CD4-positive, alpha-beta T cell (primary cell): ENCODE measurements at regions not wholly inside any gene's neighbourhood (a gene's known extent, or its start where the extent isn't known, plus 50 kb on each side); places are given as distances from the start of the nearest gene placed in this dataset.

Source experiments
- ATAC-seq: fragments of 200-7000 bp; cut with Tn5 transposase; one replicate; pipeline ENCODE4 v1.10.0; 2022; ENCODE audit warnings: mild to moderate bottlenecking; ENCODE audit not compliant: poor library complexity
- CTCF ChIA-PET: fragments of 350-600 bp; sonication (Branson Sonifier 250); formaldehyde crosslinking; loops from one replicate; lab custom pipeline; 2021; ENCODE audit warnings: antibody characterized with exemption, inconsistent platforms; lab: Charles Lee
- POLR2A ChIA-PET: fragments of 350-600 bp; sonication (Branson Sonifier 250); formaldehyde crosslinking; loops from one replicate; lab custom pipeline; 2021; ENCODE audit warnings: antibody characterized with exemption, inconsistent platforms; lab: Charles Lee
- DNase-seq, 14 experiments: peaks; one replicate each; pipeline ENCODE4 v3.0.0-alpha.2; 2013 to 2020; ENCODE audit warnings: mixed read lengths in 2 of 14
- H3K27ac ChIP-seq, 2 donors: one replicate each; pipeline versions ENCODE4 v1.5.1 to v1.7.0; 2013; ENCODE audit warnings: low read length in 2 of 2, low read depth in 1 of 2, mild to moderate bottlenecking in 1 of 2
- H3K27me3 ChIP-seq, 2 experiments: 1 replicate in 1 of 2; 2 replicates in 1 of 2; pipeline versions ENCODE4 v1.6.1 to v1.7.0; 2013; ENCODE audit warnings: low read length in 2 of 2, control low read depth in 1 of 2, mild to moderate bottlenecking in 1 of 2, moderate library complexity in 1 of 2; ENCODE audit not compliant: insufficient read depth in 2 of 2, control insufficient read depth in 1 of 2
- H3K36me3 ChIP-seq: one replicate; pipeline ENCODE4 v1.6.1; 2013; ENCODE audit warnings: low read length, control low read depth; ENCODE audit not compliant: insufficient read depth
- H3K4me1 ChIP-seq: one replicate; pipeline ENCODE4 v1.6.1; 2013; ENCODE audit warnings: low read length, control low read depth; ENCODE audit not compliant: insufficient read depth
- H3K4me3 ChIP-seq: one replicate; pipeline ENCODE4 v1.5.1; 2013; ENCODE audit warnings: mild to moderate bottlenecking, low read length, moderate library complexity
- H3K9me3 ChIP-seq, 2 experiments: 1 replicate in 1 of 2; 2 replicates in 1 of 2; pipeline versions ENCODE4 v1.6.1 to v1.7.0; 2013; ENCODE audit warnings: low read length in 2 of 2, mild to moderate bottlenecking in 2 of 2, control low read depth in 1 of 2, moderate library complexity in 1 of 2; ENCODE audit not compliant: control insufficient read depth in 1 of 2, insufficient read depth in 1 of 2
- H3K27ac Mint-ChIP-seq: one replicate; pipeline ENCODE4 v1.8.0; 2020; ENCODE audit warnings: mixed read lengths
- H3K27me3 Mint-ChIP-seq: one replicate; pipeline ENCODE4 v1.8.0; 2021; ENCODE audit warnings: mixed read lengths
- H3K36me3 Mint-ChIP-seq: one replicate; pipeline ENCODE4 v1.8.0; 2021; ENCODE audit warnings: low read depth, mixed read lengths
- H3K4me1 Mint-ChIP-seq: one replicate; pipeline ENCODE4 v1.8.0; 2021; ENCODE audit warnings: low read depth, mixed read lengths
- H3K4me3 Mint-ChIP-seq: one replicate; pipeline ENCODE4 v1.8.0; 2020; ENCODE audit warnings: mild to moderate bottlenecking, mixed read lengths
- H3K9me3 Mint-ChIP-seq: one replicate; pipeline ENCODE4 v1.8.0; 2020; ENCODE audit warnings: mixed read lengths
- intact Hi-C, 2 experiments: fragments of 100-400 bp; cut with DNase I in 1 of 2; cut with micrococcal nuclease in 1 of 2; formaldehyde crosslinking; loops; one replicate each; pipeline versions ENCODE4 v1.15.1 to v1.9.0; 2023 to 2025; cut with DNase I, micrococcal nuclease
- TF ChIP-seq, protein P1 (sequence below): fragments of 200-600 bp; IDR thresholded peaks from one replicate; pipeline ENCODE4 v1.8.0; 2022; ENCODE audit warnings: antibody characterized with exemption, mild to moderate bottlenecking

DNA sequence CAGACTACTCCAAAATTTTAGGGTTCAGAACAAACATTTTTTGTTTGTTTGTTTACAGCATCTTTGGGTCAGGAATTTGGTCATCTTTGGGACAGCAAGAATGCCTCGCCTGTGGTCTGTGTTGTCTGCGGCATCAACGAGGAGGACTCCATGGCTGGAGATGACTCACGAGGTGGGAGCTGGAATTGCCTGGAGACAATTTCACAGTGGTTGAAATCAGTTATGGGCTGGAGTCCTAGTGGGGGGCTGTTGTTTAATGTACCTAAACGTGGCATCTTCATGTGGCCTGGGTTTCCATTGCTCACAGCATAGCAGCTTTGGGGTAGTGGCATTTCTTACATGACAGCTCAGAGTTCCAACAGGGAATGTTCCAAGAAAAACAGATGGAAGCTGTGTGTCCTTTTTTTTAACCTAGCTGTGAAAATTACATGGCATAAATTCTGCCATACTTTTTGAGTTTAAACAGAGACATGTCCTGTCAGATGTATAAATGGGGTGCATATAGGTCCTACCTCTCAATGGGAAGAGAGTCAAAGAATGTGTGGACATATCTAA, 507.3 kb upstream of the CBLB start:
- Histone ChIP-seq H3K36me3 (no peaks in the 10 kb centered on the region), H3K4me3 (no peak overlapping the region), H3K27me3 (no peaks in the 10 kb centered on the region), H3K27ac (no peak overlapping the region), H3K4me1 (no peaks in the 10 kb centered on the region), H3K9me3 (no peaks in the 10 kb centered on the region)
- Mint-ChIP-seq H3K36me3 (no peaks in the 10 kb centered on the region), H3K27me3 (no peaks in the 10 kb centered on the region), H3K9me3 (no peaks in the 10 kb centered on the region), H3K4me1 (no peaks in the 10 kb centered on the region), H3K27ac (no peak overlapping the region), H3K4me3 (no peak overlapping the region)
- ATAC-seq (no peak), DNase-seq (no peak)
- ChIA-PET CTCF (no interaction called here), POLR2A (no interaction called here)
- intact Hi-C loops = no loop called here
- TF ChIP-seq, protein P1, sequence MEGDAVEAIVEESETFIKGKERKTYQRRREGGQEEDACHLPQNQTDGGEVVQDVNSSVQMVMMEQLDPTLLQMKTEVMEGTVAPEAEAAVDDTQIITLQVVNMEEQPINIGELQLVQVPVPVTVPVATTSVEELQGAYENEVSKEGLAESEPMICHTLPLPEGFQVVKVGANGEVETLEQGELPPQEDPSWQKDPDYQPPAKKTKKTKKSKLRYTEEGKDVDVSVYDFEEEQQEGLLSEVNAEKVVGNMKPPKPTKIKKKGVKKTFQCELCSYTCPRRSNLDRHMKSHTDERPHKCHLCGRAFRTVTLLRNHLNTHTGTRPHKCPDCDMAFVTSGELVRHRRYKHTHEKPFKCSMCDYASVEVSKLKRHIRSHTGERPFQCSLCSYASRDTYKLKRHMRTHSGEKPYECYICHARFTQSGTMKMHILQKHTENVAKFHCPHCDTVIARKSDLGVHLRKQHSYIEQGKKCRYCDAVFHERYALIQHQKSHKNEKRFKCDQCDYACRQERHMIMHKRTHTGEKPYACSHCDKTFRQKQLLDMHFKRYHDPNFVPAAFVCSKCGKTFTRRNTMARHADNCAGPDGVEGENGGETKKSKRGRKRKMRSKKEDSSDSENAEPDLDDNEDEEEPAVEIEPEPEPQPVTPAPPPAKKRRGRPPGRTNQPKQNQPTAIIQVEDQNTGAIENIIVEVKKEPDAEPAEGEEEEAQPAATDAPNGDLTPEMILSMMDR = no peak

DNA sequence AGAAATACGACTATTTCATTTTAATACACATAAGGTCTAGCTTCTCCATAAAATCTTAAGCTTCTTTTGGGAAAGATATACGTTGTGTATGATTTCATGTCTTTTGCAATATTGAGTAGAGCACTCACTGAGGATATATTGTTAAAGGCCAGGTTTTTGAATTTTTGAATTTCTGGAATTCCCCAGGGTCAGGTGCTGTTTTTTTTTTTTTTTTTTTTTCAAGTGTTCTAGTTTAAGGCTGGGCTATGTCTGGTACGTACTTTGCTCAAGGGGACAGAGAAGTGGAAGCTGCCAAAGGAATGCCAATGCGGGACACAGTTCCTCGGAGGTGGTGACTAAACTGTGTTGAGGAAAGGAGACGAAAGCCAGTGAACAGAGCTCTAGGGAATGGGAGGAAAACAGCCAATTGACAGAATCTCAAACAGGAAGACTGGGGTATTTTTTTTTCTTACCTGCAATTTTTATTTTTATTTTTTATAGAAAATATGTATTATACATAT, 510.5 kb upstream of the CBLB start:
- DNase-seq (no peak), ATAC-seq (no peak)
- Histone ChIP-seq H3K4me3 (no peak overlapping the region), H3K27me3 (no peaks in the 10 kb centered on the region), H3K36me3 (no peaks in the 10 kb centered on the region), H3K4me1 (no peaks in the 10 kb centered on the region), H3K9me3 (no peaks in the 10 kb centered on the region), H3K27ac (no peak overlapping the region)
- ChIA-PET POLR2A (no interaction called here), CTCF (interaction anchor here (0.7 to 1.1 kb wide), 3 partner anchors 16 to 740 kb away, joined by 3 to 4 read pairs (median 3); no protein-coding TSS in a partner anchor)
- no peaks in the 10 kb centered on the region for H3K4me1 Mint-ChIP-seq
- no peaks in the 10 kb centered on the region for H3K36me3 Mint-ChIP-seq
- TF ChIP-seq, protein P1 = no peak
- no peak overlapping the region for H3K27ac Mint-ChIP-seq
- no peak overlapping the region for H3K4me3 Mint-ChIP-seq
- H3K27me3 Mint-ChIP-seq = no peaks in the 10 kb centered on the region
- no peaks in the 10 kb centered on the region for H3K9me3 Mint-ChIP-seq
- intact Hi-C loops = no loop called here

DNA sequence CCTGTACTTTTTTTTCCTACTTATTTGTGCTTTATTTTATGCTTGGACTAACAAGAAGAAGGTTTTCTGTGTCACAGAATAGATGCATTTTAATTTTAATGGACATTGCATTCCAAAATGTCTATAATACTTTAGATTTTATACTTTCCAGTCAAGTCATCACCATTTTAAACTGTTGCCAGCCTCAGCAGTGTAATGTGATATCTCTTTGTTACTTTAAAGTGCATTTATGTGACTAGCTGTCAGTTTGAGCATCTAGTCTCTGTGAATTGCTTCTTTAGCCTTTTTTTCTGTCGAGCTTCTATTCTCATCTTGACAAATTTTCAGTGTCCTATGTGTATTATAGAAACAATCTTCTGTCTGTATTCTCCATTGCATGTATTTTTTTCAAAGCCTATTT, 511.4 kb upstream of the CBLB start:
- no peak overlapping the region for H3K4me3 ChIP-seq
- no peaks in the 10 kb centered on the region for H3K9me3 ChIP-seq
- H3K36me3 ChIP-seq = no peaks in the 10 kb centered on the region
- H3K4me1 ChIP-seq = no peaks in the 10 kb centered on the region
- no peaks in the 10 kb centered on the region for H3K27me3 ChIP-seq
- H3K4me3 Mint-ChIP-seq = no peak overlapping the region
- CTCF ChIA-PET = no interaction called here
- intact Hi-C loops = no loop called here
- no peak for DNase-seq
- no peaks in the 10 kb centered on the region for H3K9me3 Mint-ChIP-seq
- no peak overlapping the region for H3K27ac ChIP-seq
- H3K27ac Mint-ChIP-seq = no peak overlapping the region
- H3K36me3 Mint-ChIP-seq = no peaks in the 10 kb centered on the region
- TF ChIP-seq, protein P1 = no peak
- POLR2A ChIA-PET = no interaction called here
- no peak for ATAC-seq
- no peaks in the 10 kb centered on the region for H3K27me3 Mint-ChIP-seq
- no peaks in the 10 kb centered on the region for H3K4me1 Mint-ChIP-seq
